ENCODE measurements at regions not wholly inside any gene's neighbourhood (a gene's known extent, or its start where the extent isn't known, plus 50 kb on each side); places are given as distances from the start of the nearest gene placed in this dataset.

GRCh38 chr5:72659726-72660125, 152.5 kb upstream of the ZNF366 start:
- no peak for TF ChIP-seq POLR2AphosphoS5 (IDR thresholded peaks at IDR 0.05)
- no peak for TF ChIP-seq CTCF (IDR thresholded peaks at IDR 0.05)
- TF ChIP-seq EP300 (IDR thresholded peaks at IDR 0.05), result no peak
- no peak for TF ChIP-seq POLR2A (IDR thresholded peaks at IDR 0.05)
